KMS-11 (cell line): ENCODE measurements at regions not wholly inside any gene's neighbourhood (a gene's known extent, or its start where the extent isn't known, plus 50 kb on each side); places are given as distances from the start of the nearest gene placed in this dataset.

Experiments used
- H2AFZ ChIP-seq: fragments of 200-600 bp; sonication (generic); 2 replicates; pipeline ENCODE4 v1.6.1; 2016; ENCODE audit warnings: antibody characterized with exemption, mixed run types, low read depth
- H3K27ac ChIP-seq: fragments of 200-600 bp; sonication (generic); 2 replicates; pipeline ENCODE4 v1.6.1; 2016; ENCODE audit warnings: mild to moderate bottlenecking, mixed run types
- H3K27me3 ChIP-seq: fragments of 200-600 bp; sonication (generic); 2 replicates; pipeline ENCODE4 v1.6.1; 2017; ENCODE audit warnings: mild to moderate bottlenecking, low read depth, mixed run types, moderate library complexity; ENCODE audit not compliant: insufficient read depth
- H3K36me3 ChIP-seq: fragments of 200-600 bp; sonication (generic); 2 replicates; pipeline ENCODE4 v1.6.1; 2017; ENCODE audit warnings: mild to moderate bottlenecking, mixed run types; ENCODE audit not compliant: insufficient read depth
- H3K4me1 ChIP-seq: fragments of 200-600 bp; sonication (generic); 2 replicates; pipeline ENCODE4 v1.6.1; 2016; ENCODE audit warnings: mild to moderate bottlenecking, low read depth, mixed run types; ENCODE audit not compliant: poor library complexity, severe bottlenecking
- H3K4me2 ChIP-seq: fragments of 200-600 bp; sonication (generic); 2 replicates; pipeline ENCODE4 v1.7.0; 2016; ENCODE audit warnings: mild to moderate bottlenecking, mixed run types
- H3K4me3 ChIP-seq: fragments of 200-600 bp; sonication (generic); IDR thresholded peaks from 2 replicates; pipeline ENCODE4 v1.6.1; 2017; ENCODE audit warnings: low read depth, low read length, mixed read lengths; ENCODE audit not compliant: insufficient read depth
- H3K79me2 ChIP-seq: fragments of 200-600 bp; sonication (generic); 2 replicates; pipeline ENCODE4 v1.6.1; 2016; ENCODE audit warnings: low read depth, mixed run types; ENCODE audit not compliant: insufficient read depth
- H3K9ac ChIP-seq: fragments of 200-600 bp; sonication (generic); 2 replicates; pipeline ENCODE4 v1.6.1; 2016; ENCODE audit warnings: mild to moderate bottlenecking, mixed run types
- H4K20me1 ChIP-seq: fragments of 200-600 bp; sonication (generic); 2 replicates; pipeline ENCODE4 v1.6.1; 2016; ENCODE audit warnings: mild to moderate bottlenecking, mixed run types; ENCODE audit not compliant: insufficient read depth
- TF ChIP-seq, protein P1 (sequence below): fragments of 200-600 bp; sonication (generic); conservative IDR thresholded peaks from 2 replicates; pipeline ENCODE4 v1.6.1; 2017; ENCODE audit warnings: low read depth, mild to moderate bottlenecking, antibody characterized with exemption, low read length, moderate library complexity, mixed read lengths

- Histone ChIP-seq H3K79me2 (no peaks in the 10 kb centered on the region), H3K27me3 (no peaks in the 10 kb centered on the region), H3K27ac (no peak overlapping the region), H3K36me3 (no peaks in the 10 kb centered on the region), H3K9ac (no peak overlapping the region), H3K4me1 (no peaks in the 10 kb centered on the region), H4K20me1 (no peaks in the 10 kb centered on the region), H3K4me3 (no peak overlapping the region), H3K4me2 (no peak overlapping the region), H2AFZ (no peak overlapping the region)
- TF ChIP-seq, protein P1, sequence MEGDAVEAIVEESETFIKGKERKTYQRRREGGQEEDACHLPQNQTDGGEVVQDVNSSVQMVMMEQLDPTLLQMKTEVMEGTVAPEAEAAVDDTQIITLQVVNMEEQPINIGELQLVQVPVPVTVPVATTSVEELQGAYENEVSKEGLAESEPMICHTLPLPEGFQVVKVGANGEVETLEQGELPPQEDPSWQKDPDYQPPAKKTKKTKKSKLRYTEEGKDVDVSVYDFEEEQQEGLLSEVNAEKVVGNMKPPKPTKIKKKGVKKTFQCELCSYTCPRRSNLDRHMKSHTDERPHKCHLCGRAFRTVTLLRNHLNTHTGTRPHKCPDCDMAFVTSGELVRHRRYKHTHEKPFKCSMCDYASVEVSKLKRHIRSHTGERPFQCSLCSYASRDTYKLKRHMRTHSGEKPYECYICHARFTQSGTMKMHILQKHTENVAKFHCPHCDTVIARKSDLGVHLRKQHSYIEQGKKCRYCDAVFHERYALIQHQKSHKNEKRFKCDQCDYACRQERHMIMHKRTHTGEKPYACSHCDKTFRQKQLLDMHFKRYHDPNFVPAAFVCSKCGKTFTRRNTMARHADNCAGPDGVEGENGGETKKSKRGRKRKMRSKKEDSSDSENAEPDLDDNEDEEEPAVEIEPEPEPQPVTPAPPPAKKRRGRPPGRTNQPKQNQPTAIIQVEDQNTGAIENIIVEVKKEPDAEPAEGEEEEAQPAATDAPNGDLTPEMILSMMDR: no peak
These were observed 600.0 kb upstream of the PLXNA2 start for GRCh38 chr1:208844158-208844557.

DNA sequence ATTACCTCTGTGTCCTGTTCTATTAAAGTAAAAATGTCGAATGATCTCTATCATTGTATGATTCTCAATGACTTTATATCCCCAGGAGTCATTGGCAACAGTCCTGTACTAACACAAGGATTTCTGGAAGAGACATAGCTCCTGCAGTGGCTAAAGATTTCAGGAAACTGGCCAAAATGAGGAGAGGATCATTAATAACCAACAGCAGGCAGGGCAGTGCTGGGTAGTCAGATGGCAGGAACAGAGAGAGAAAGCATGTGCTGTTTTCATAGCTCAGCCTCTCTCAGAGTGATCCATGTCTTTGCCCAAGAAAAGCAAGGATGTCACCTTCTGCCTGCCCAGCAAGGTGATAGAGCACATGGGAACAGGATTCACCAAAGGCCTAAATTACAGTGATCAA is 604.7 kb upstream of the PLXNA2 start:
- H3K36me3 ChIP-seq: no peaks in the 10 kb centered on the region

DNA sequence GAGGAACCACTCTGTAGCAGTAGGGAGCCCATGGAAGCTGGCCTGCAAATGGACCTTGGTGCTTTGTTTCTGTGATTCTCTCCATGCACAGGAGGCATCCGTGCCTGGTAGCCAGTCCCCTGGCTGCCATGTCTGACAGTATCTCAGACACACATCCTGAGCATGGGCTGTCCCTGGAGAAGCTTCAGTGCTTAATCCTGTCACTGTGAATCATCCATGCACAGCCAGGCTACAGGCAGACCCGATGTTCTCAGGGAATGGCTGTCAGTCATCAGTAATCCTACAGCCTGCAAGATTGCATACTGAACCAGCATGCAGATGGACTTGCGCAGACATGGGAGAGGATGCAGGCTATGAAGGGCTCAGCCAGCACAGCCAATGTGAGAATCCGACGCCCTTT is 606.3 kb upstream of the PLXNA2 start:
- no peak overlapping the region for H2AFZ ChIP-seq
- no peaks in the 10 kb centered on the region for H3K79me2 ChIP-seq
- no peak overlapping the region for H3K4me2 ChIP-seq
- H3K36me3 ChIP-seq: no peaks in the 10 kb centered on the region
- no peaks in the 10 kb centered on the region for H3K4me1 ChIP-seq
- TF ChIP-seq, protein P1: no peak
- H3K27ac ChIP-seq: no peak overlapping the region
- no peaks in the 10 kb centered on the region for H3K27me3 ChIP-seq
- H3K9ac ChIP-seq: no peak overlapping the region
- H4K20me1 ChIP-seq: no peaks in the 10 kb centered on the region
- H3K4me3 ChIP-seq: no peak overlapping the region

More for the DNA sequence above, 604.7 kb upstream of the PLXNA2 start:
- H3K79me2 ChIP-seq: no peaks in the 10 kb centered on the region
- H3K4me2 ChIP-seq: no peak overlapping the region
- no peak overlapping the region for H3K9ac ChIP-seq
- TF ChIP-seq, protein P1: no peak
- no peaks in the 10 kb centered on the region for H3K27me3 ChIP-seq
- no peak overlapping the region for H2AFZ ChIP-seq
- H3K4me3 ChIP-seq: no peak overlapping the region
- no peaks in the 10 kb centered on the region for H3K4me1 ChIP-seq
- no peaks in the 10 kb centered on the region for H4K20me1 ChIP-seq
- no peak overlapping the region for H3K27ac ChIP-seq

- Histone ChIP-seq H3K27me3 (no peaks in the 10 kb centered on the region), H4K20me1 (no peaks in the 10 kb centered on the region), H3K79me2 (no peaks in the 10 kb centered on the region), H3K27ac (no peak overlapping the region), H2AFZ (no peak overlapping the region), H3K36me3 (no peaks in the 10 kb centered on the region), H3K4me3 (no peak overlapping the region), H3K9ac (no peak overlapping the region), H3K4me1 (no peaks in the 10 kb centered on the region), H3K4me2 (no peak overlapping the region)
- TF ChIP-seq, protein P1: no peak
These were observed 607.2 kb upstream of the PLXNA2 start for GRCh38 chr1:208851366-208851765.
